HG02759 (cell line): ENCODE measurements at regions not wholly inside any gene's neighbourhood (a gene's known extent, or its start where the extent isn't known, plus 50 kb on each side); places are given as distances from the start of the nearest gene placed in this dataset.
"Not testable (repeated sequence)": the region's sequence is repeated elsewhere in the genome, so short reads cannot be mapped to it uniquely, and the experiment has no call there.

Experiments
- ATAC-seq: cut with Tn5 transposase; IDR thresholded peaks from one replicate; pipeline ENCODE4 v1.9.1; 2021; ENCODE audit warnings: mild to moderate bottlenecking, moderate library complexity; ENCODE audit not compliant: unreplicated experiment

DNA sequence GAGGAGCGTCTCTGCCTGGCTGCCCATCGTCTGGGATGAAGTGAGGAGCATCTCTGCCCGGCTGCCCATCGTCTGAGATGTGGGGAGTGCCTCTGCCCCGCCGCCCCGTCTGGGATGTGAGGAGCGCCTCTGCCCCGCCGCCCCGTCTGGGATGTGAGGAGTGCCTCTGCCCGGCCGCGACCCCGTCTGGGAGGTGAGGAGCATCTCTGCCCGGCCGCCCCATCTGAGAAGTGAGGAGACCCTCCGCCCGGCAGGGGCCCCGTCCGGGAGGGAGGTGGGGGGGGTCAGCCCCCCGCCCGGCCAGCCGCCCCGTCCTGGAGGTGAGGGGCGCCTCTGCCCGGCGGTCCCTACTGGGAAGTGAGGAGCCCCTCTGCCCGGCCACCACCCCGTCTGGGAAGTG lies 129.3 kb downstream of the ZNF486 start:
- ATAC-seq, result not testable (repeated sequence)

DNA sequence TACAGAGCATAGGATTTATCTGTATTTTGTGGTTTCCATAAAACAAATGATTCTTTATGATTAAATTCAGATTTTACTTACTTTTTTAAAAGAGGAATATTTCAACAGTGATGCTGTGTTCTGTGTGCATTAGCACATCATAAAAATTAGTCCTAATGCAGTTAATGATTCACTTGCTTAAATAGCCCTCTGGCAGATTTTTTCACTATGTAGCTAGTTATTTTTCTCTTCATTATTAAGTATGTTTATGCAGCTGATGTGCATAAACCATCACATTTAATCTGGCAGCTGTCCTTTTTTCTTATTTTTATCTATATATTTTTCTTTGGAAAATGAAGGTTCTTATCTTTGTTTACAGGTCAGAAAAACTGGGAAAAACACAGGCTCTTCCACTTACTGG lies 127.2 kb downstream of the ZNF486 start:
- no peak for ATAC-seq

DNA sequence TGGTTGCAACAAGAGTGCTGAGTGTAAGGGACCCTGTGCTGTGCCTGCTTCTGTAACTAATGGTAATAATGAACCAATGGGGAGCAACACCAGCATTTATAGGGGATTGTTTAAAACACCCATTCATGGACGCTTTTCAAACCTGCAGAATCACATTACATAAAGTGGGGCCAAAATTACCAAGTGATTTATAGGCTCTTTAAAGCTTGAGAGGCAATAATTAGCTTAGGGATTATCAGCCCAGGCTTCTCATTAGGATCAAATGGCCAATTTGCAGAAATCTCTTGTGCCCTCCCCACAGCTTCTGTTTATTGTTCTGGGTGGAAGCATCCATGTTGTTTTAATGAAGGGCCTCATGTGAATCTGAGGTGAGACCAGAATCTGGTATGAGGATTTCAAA lies 125.5 kb downstream of the ZNF486 start:
- not testable (repeated sequence) for ATAC-seq

DNA sequence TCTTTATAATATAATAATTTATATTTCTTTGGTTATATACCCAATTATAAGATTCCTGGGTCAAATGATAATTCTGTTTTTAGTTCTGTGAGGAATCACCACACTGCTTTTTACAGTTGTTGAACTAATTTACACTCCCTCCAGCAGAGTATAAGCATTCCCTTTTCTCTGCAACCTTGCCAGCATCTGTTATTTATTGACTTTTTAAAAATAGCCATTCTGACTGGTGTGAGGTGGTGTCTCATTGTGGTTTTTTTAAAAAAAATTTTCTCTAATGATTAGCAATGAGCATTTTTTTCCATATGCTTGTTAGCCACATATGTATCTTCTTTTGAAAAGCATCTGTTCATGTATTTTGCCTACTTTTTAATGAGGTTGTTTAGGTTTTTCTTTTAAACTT lies 122.2 kb downstream of the ZNF486 start:
- no peak for ATAC-seq

DNA sequence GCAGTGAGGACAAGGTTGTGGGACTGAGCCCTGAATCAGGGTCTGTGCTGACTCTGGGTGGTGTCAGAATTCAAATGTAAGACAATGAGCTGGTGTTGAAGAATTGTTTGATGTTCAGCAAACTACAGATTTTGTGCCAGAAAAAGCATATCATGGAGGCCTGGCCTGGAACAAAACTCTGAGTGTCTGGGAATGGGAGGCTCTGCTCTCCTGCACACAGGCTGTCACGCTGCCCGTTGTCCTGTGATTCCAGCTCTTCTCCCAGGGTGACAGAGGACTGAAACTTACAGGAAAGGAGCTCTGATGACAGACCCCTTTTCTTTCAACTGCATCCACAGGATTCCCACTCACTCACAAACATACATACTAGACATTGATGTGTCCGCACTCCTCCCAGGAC lies 120.1 kb downstream of the ZNF486 start:
- ATAC-seq, result no peak

DNA sequence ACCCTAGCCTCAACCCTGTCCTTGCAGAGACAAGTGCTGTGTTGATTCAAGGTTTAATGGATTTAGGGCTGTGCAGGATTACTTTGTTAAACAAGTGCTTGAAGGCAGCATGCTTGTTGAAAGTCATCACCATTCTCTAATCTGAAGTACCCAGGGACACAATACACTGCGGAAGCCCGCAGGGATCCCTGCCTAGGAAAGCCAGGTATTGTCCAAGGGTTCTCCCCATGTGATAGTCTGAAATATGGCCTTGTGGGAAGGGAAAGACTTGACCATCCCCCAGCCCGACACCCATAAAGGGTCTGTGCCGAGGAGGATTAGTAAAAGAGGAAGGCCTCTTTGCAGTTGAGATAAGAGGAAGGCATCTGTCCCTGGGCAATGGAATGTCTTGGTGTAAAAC lies 118.9 kb downstream of the ZNF486 start:
- ATAC-seq, result not testable (repeated sequence)

DNA sequence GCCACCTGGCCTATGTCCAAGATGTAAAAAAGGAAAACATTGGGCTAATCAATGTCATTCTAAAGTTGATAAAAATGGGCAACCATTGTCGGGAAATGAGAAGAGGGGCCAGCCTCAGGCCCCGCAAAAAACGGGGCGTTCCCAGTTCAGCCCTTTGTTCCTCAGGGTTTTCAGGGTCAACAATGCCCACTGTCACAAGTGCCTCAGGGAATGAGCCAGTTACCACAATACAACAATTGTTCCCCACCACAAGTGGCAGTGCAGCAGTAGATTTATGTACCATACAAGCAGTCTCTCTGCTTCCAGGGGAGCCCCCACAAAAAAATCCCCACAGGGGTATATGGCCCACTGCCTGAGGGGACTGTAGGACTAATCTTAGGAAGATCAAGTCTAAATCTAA lies 112.5 kb downstream of the ZNF486 start:
- ATAC-seq, result no peak

DNA sequence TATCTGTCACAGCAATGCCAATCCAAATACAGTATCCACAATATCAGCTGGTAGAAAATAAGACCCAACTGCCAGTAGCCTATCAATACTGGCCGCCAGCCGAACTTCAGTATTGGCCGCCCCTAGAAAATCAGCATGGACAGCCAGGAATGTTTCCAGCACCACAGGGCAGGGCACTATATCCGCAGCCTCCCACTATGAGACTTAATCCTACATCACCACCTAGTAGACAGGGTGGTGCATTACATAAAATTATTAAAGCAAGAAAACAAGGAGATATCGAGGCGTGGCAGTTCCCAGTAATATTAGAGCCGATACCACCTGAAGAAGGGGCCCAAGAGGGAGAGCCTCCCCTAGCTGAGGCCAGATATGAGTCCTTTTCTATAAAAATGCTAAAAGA lies 111.3 kb downstream of the ZNF486 start:
- ATAC-seq, result no peak

DNA sequence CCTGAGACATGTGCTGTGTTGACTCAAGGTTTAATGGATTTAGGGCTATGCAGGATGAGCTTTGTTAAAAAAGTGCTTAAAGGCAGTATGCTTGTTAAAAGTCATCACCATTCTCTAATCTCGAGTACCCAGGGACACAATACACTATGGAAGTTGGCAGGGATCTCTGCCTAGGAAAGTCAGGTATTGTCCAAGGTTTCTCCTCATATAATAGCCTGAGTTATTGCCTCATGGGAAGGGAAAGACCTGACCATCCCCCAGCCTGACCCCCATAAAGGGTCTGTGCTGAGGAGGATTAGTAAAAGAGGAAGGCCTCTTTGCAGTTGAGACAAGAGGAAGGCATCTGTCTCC lies 109.7 kb downstream of the ZNF486 start:
- ATAC-seq, result not testable (repeated sequence)

DNA sequence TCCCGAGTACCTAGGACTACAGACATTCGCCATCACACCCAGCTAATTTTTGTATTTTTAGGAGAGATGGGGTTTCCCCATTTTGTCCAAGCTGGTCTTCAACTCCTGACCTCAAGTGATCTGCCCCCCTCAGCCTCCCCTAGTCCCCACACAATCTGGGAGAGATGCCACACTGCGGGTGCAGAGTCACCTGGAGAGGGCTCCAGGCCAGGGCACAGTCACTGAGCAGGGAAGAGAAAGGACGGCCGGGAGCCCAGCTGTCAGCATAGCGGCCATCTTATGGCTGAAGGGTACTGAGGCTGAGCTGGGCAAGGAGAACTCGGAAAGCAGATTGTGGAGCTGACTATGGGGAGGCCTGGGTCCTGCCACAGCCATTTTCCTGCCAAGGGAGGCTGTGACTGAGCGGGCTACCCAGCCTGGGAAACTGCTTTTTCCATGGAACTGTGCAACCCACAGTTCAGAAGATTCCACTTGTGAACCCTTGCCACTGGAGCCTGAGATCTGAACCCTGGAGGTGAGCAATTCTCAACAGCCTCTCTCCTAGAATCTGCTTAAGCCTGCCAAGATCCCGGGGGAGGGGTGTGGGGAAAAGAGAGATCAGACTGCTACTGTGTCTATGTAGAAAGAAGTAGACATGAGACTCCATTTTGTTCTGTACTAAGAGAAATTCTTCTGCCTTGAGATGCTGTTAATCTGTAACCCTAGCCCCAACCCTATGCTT lies 109.2 kb downstream of the ZNF486 start:
- no peak for ATAC-seq

DNA sequence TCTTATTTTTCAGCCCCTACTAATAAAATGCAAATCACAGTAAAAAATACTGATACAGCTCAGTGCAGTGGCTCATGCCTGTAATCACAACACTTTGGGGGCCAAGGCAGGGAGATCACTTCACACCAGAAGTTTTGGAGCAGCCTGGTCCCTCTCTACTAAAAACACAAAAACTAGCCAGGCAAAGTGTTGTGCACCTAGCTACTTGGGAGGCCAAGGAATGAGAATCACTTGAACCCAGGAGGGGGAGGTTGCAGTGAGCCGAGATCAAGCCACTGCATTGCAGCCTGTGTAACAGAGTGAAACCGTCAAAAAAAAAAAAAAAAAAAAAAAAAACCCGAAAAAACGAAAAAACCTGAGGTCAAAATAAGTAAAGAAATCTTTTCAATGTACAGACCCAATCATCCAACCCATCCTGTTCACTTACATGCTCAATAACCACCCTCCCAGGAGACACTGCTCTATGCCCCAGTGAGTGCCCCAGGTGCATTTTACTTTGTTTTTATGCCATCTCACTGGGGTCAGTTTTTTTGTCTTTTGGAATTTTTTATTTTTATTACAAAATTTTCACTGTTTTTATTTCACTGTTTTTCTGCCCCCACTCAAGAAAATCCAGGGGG lies 107.0 kb downstream of the ZNF486 start:
- ATAC-seq, result no peak

DNA sequence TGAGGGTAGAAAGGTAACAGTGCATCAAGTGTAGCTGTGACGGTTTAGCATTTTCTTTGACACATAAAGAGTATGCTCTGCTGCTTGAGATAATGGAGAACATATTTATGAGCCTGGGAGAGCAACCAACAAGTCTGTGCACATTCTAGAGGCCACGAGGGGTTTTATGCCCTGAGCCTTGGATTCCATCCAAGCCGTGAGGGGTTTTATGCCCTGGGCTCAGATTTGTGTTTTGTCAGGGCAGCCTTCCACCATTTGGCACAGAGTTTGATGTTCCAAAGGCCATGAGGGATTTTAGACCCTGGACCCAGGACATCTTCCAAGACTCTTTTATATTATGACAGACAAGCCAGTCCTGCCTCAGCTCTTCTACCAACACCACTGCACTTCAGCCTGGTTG lies 106.4 kb downstream of the ZNF486 start:
- ATAC-seq, result no peak

DNA sequence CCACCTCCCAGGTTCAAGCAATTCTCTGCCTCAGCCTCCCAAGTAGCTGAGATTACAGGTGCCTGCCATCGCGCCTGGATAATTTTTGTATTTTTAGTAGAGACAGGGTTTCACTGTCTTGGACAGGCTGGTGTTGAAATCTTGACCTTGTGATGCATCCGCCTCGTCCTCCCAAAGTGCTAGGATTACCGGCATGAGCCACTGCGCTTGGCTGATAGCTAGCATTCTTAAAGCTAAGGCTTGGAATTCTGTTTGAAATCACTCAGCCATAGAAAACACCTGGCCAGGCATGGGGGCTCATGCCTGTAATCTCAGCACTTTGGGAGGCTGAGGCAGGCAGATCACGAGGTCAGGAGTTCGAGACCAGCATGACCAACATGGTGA lies 105.6 kb downstream of the ZNF486 start:
- ATAC-seq, result not testable (repeated sequence)

DNA sequence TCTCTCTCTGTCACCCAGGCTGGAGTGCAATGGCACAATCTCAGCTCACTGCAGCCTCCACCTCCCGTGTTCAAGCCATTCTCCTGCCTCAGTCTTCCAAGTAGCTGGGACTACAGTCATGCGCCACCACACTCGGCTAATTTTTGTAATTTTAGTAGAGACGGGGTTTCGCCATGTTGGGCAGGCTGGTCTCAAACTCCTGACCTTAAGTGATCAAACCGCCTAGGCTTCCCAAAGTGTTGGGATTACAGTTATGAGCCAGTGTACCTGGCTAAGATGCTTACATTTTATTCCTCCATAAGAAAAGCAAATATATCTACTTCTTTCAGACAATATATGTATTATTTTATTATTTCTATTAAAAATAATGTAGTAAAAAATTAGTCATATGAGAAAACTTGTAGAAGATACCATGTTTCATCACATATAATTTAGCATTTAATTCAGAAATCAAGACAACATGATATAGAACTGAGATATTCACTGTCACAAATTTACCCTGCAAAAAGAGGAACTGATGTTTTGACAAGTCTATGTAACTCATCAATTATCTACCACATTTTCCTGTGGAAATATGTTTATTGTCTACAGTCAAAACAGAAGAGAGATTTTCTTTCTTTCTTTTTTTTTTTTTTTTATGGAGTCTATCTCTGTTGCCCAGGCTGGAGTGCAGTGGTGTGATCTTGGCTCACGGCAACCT lies 105.1 kb downstream of the ZNF486 start:
- not testable (repeated sequence) for ATAC-seq

DNA sequence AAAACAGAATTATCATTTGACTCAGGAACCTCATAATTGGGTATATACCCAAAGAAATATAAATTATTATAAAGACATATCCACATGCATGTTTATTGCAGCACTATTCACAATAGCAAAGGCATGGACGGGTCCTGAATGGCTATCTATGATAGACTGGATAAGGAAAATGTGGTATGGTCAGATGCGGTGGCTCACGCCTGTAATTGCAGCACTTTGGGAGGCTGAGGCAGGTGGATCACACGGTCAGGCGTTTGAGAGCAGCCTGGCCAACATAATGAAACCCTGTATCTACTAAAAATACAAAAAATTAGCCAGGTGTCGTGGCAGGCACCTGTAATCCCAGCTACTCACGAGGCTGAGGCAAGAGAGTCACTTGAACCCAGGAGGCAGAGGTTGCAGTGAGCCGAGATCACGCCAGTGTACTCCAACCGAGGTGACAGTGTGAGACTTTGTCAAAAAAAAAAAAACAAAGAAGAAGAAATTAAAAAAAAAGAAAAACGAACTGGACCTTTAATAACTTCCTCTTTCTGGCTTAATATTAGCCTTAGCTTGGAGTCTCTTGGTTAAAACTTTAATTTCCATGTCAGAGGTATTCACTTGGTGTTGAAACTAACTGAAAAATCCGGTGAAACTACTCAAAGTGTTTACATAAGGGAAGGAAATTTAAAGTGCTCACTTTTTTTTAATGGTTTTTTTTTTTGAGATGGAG lies 104.4 kb downstream of the ZNF486 start:
- ATAC-seq, result no peak

DNA sequence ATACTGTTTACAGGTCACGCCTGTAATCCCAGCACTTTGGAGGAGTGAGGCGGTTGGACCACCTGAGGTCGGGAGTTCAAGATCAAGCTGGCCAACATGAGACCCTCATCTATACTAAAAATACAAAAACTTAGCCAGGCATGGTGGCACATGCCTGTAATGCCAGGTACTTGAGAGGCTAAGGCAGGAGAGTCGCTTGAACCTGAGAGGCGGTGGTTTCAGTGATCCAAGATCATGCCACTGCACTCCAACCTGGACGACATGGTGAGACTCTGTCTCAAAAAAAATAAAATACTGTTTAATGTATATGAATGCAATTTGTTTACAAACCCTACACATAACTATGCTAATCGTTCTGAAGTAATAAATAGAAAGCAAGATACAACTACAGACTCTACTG lies 102.4 kb downstream of the ZNF486 start:
- ATAC-seq, result no peak

DNA sequence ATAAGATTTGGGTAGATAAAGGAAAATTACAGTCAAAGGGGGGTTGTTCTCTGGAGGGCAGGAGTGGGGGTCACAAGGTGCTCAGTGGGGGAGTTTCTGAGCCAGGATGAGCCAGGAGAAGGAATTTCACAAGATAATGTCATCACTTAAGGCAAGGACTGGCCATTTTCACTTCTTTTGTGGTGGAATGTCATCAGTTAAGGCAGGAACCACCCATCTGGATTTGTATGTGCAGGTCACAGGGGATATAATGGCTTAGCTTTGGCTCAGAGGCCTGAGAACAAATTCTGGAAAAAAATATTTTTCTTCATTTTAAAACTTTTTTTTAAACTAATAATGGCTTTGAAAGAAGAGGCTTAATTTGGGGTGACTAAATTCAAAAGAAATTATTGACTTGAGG lies 94.5 kb downstream of the ZNF486 start:
- ATAC-seq, result not testable (repeated sequence)

DNA sequence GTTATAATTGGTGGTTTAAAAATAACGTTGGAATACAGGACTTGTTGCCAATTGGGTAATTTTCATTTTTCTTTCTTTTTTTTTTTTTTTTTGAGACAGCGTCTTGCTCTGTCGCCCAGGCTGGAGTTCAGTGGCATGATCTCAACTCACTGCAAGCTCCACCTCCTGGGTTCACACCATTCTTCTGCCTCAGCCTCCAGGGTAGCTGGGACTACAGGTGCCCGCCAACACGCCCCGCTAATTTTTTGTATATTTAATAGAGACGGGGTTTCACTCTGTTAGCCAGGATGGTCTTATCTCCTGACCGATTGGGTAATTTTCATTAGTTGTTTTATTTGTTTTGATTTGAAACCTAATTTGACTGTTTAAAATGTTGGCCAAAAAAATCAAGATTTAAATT lies 93.7 kb downstream of the ZNF486 start:
- not testable (repeated sequence) for ATAC-seq

DNA sequence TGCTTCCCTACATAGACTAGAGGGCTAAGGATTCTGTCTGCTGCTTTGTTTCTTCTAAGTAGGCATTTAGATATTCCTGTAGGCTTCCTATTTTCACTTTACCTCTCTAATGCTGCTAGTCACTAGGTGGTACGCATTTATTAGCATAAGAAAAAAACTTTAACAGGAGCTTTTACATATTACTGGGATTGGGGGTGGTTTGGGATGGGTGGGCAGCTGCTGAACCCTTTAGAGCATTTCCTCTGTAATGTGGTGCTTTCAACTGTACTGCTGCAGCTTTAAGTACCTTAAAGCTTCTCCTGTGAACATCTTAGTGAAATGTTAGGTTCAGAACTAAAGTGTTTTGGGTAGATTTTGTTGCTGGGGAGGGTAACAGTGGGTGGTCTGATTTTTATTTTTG lies 92.6 kb downstream of the ZNF486 start:
- ATAC-seq, result no peak

DNA sequence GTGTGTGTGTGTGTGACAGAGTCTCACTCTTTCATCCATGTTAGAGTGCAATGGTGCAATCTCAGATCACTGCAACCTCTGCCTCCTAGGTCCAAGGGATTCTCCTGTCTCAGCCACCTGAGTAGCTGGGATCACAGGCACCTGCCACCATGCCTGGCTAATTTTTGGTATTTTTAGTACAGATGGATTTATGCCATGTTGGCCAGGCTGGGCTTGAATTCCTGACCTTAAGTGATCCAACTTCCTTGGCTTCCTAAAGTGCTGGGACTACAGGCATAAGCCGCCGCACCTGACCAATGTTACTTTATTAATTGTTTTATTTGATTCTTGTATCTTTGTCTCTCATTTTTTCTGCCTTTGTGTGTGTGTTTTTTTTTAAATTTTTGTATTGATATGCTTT lies 89.6 kb downstream of the ZNF486 start:
- ATAC-seq, result no peak

DNA sequence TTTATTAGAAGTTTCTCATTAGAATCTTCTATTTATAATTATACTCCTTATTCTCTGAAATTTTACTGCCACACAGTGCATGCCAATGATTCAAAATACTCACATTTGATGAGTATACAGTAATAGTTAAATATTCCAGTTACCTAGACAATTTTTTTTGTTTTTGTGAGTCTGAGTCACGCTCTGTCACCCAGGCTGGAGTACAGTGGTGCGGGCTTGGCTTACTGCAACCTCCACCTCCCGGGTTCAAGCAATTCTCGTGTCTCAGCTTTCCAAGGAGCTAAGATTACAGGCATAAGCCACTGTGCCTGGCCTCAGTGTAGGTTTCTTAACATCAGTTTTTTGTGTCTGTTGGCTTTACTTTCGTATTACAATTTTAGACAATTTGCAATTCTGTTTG lies 87.1 kb downstream of the ZNF486 start:
- no peak for ATAC-seq

DNA sequence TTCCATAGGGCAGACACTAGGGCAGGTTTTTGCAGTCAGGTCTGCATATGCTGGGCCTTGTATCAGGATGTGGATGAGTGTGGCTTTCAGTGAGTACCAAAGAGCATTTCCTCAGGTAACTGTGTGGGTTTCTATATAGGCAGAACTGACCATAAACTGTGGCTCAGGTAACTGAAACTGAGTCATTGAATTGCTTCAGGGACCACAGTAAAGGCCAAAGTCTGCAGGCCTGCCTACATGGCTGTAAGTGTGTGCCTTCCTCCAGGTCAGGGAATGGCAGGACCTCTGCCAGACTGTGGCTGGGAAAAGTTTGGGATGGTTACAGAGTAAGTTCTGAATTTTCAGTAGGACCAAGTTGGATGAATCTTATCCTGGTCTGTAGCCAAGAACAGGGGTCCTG lies 85.6 kb downstream of the ZNF486 start:
- no peak for ATAC-seq
